H9 (cell line): ENCODE measurements at regions not wholly inside any gene's neighbourhood (a gene's known extent, or its start where the extent isn't known, plus 50 kb on each side); places are given as distances from the start of the nearest gene placed in this dataset.

Experiments used
- DNase-seq: peaks from one replicate; pipeline ENCODE4 v3.0.0-alpha.2; 2017
- H2AFZ ChIP-seq: one replicate; pipeline ENCODE4 v1.6.1; 2013; ENCODE audit warnings: mild to moderate bottlenecking, low read length, control low read depth, moderate library complexity
- H2AK5ac ChIP-seq: 2 replicates; pipeline ENCODE4 v1.6.1; 2013; ENCODE audit warnings: low read length, control low read depth, mixed read lengths; ENCODE audit not compliant: insufficient read length
- H2BK120ac ChIP-seq: one replicate; pipeline ENCODE4 v1.6.1; 2013; ENCODE audit warnings: low read depth, mild to moderate bottlenecking, low read length, control low read depth, inconsistent platforms; ENCODE audit not compliant: poor library complexity, severe bottlenecking
- H2BK12ac ChIP-seq: 2 replicates; pipeline ENCODE4 v1.6.1; 2013; ENCODE audit warnings: low read length, control low read depth, mixed read lengths, low read depth; ENCODE audit not compliant: insufficient read length
- H2BK15ac ChIP-seq: 2 replicates; pipeline ENCODE4 v1.6.1; 2013; ENCODE audit warnings: low read depth, low read length, control low read depth
- H2BK20ac ChIP-seq: one replicate; pipeline ENCODE4 v1.6.1; 2013; ENCODE audit warnings: low read depth, mild to moderate bottlenecking, low read length, control low read depth, inconsistent platforms; ENCODE audit not compliant: poor library complexity, severe bottlenecking
- H2BK5ac ChIP-seq: 2 replicates; pipeline ENCODE4 v1.6.1; 2013; ENCODE audit warnings: low read length, control low read depth, mixed read lengths; ENCODE audit not compliant: insufficient read length
- H3K14ac ChIP-seq: 2 replicates; pipeline ENCODE4 v1.6.1; 2013; ENCODE audit warnings: low read length, control low read depth; ENCODE audit not compliant: insufficient read depth
- H3K18ac ChIP-seq: 2 replicates; pipeline ENCODE4 v1.6.1; 2013; ENCODE audit warnings: low read depth, mild to moderate bottlenecking, mixed read lengths, low read length, control low read depth; ENCODE audit not compliant: insufficient read length
- H3K23ac ChIP-seq: 2 replicates; pipeline ENCODE4 v1.6.1; 2013; ENCODE audit warnings: low read length, control low read depth, mixed read lengths, low read depth; ENCODE audit not compliant: insufficient read length
- H3K23me2 ChIP-seq: 2 replicates; pipeline ENCODE4 v1.6.1; 2013; ENCODE audit warnings: low read depth, mild to moderate bottlenecking, mixed read lengths, low read length, control low read depth; ENCODE audit not compliant: insufficient read length, poor library complexity, severe bottlenecking
- H3K27ac ChIP-seq: 2 replicates; pipeline ENCODE4 v1.5.1; 2013; ENCODE audit warnings: low read length, control low read depth, mixed read lengths, low read depth; ENCODE audit not compliant: insufficient read length
- H3K27me3 ChIP-seq: 2 replicates; pipeline ENCODE4 v1.6.1; 2013; ENCODE audit warnings: low read length, control low read depth, inconsistent platforms; ENCODE audit not compliant: insufficient read depth
- H3K4ac ChIP-seq: 2 replicates; pipeline ENCODE4 v1.6.1; 2013; ENCODE audit warnings: low read depth, mild to moderate bottlenecking, control low read depth, inconsistent platforms, low read length, moderate library complexity
- H3K4me1 ChIP-seq: 2 replicates; pipeline ENCODE4 v1.6.1; 2013; ENCODE audit warnings: low read length, control low read depth, inconsistent platforms; ENCODE audit not compliant: insufficient read depth
- H3K4me2 ChIP-seq: 2 replicates; pipeline ENCODE4 v1.6.1; 2013; ENCODE audit warnings: low read length, control low read depth, mixed read lengths; ENCODE audit not compliant: insufficient read length, insufficient read depth
- H3K56ac ChIP-seq: 2 replicates; pipeline ENCODE4 v1.6.1; 2013; ENCODE audit warnings: low read depth, mild to moderate bottlenecking, mixed read lengths, low read length, control low read depth; ENCODE audit not compliant: insufficient read length
- H3K79me1 ChIP-seq: 2 replicates; pipeline ENCODE4 v1.6.1; 2013; ENCODE audit warnings: low read depth, mild to moderate bottlenecking, moderate library complexity, low read length, control low read depth, inconsistent platforms; ENCODE audit not compliant: insufficient read depth, poor library complexity, severe bottlenecking
- H3K79me2 ChIP-seq: 2 replicates; pipeline ENCODE4 v1.6.1; 2013; ENCODE audit warnings: low read length, control low read depth, inconsistent platforms; ENCODE audit not compliant: insufficient read depth
- H3K9ac ChIP-seq: 2 replicates; pipeline ENCODE4 v1.6.1; 2013; ENCODE audit warnings: low read length, control low read depth, mixed read lengths; ENCODE audit not compliant: insufficient read length; ENCODE audit errors: extremely low read depth
- H3K9me3 ChIP-seq: one replicate; pipeline ENCODE4 v1.6.1; 2013; ENCODE audit warnings: low read depth, low read length, inconsistent platforms; ENCODE audit not compliant: control insufficient read depth
- H3T11ph ChIP-seq: one replicate; pipeline ENCODE4 v1.6.1; 2013; ENCODE audit warnings: mild to moderate bottlenecking, low read length, control low read depth, inconsistent platforms
- H4K20me1 ChIP-seq: one replicate; pipeline ENCODE4 v1.6.1; 2013; ENCODE audit not compliant: control insufficient read depth, insufficient read length, insufficient read depth
- H4K5ac ChIP-seq: 2 replicates; pipeline ENCODE4 v1.6.1; 2013; ENCODE audit warnings: low read depth, mild to moderate bottlenecking, mixed read lengths, low read length, control low read depth; ENCODE audit not compliant: insufficient read length
- H4K8ac ChIP-seq: replicated peaks from 2 replicates; pipeline ENCODE4 v1.6.1; 2013; ENCODE audit warnings: low read length, control low read depth, mixed read lengths, low read depth; ENCODE audit not compliant: insufficient read length
- H4K91ac ChIP-seq: 2 replicates; pipeline ENCODE4 v1.6.1; 2013; ENCODE audit warnings: low read depth, mild to moderate bottlenecking, moderate library complexity, mixed read lengths, low read length, control low read depth; ENCODE audit not compliant: insufficient read length
- H3K27ac Mint-ChIP-seq, 3 experiments: 2 replicates in 2 of 3; 3 replicates in 1 of 3; pipeline ENCODE4 v1.8.0; 2020 to 2021; ENCODE audit warnings: mixed read lengths in 3 of 3, mild to moderate bottlenecking in 1 of 3, moderate library complexity in 1 of 3
- H3K27me3 Mint-ChIP-seq: 2 replicates; pipeline ENCODE4 v1.8.0; 2021; ENCODE audit warnings: low read depth, mild to moderate bottlenecking, moderate library complexity, mixed read lengths
- H3K36me3 Mint-ChIP-seq, 3 experiments: 2 replicates in 2 of 3; 3 replicates in 1 of 3; pipeline ENCODE4 v1.8.0; 2020 to 2021; ENCODE audit warnings: low read depth in 3 of 3, mixed read lengths in 3 of 3; ENCODE audit not compliant: insufficient read depth in 1 of 3
- H3K4me1 Mint-ChIP-seq, 2 experiments: 2 replicates each; pipeline ENCODE4 v1.8.0; 2020; ENCODE audit warnings: mixed read lengths in 2 of 2
- H3K4me3 Mint-ChIP-seq, 2 experiments: 2 replicates in 1 of 2; 3 replicates in 1 of 2; pipeline ENCODE4 v1.8.0; 2020 to 2021; ENCODE audit warnings: mild to moderate bottlenecking in 2 of 2, mixed read lengths in 2 of 2, moderate library complexity in 1 of 2
- H3K9me3 Mint-ChIP-seq, 2 experiments: 2 replicates in 1 of 2; 3 replicates in 1 of 2; pipeline ENCODE4 v1.8.0; 2020; ENCODE audit warnings: mild to moderate bottlenecking in 2 of 2, mixed read lengths in 2 of 2, moderate library complexity in 1 of 2
- CTCF ChIP-seq: fragments of 200-600 bp; sonication (generic); conservative IDR thresholded peaks from 3 replicates; pipeline ENCODE4 v1.8.0; 2021; ENCODE audit warnings: antibody characterized with exemption, mild to moderate bottlenecking
- WGBS: extraction: QIAGEN DNeasy Blood & Tissue Kit; methylation state at CpG from one replicate; pipeline ENCODE4 v1.1.7; 2013; ENCODE audit warnings: missing lambda C conversion rate, low lambda C conversion rate, mixed read lengths; ENCODE audit not compliant: insufficient read length; ENCODE audit errors: extremely low coverage; 5-methylcytosine and 5-hydroxymethylcytosine counted together

DNA sequence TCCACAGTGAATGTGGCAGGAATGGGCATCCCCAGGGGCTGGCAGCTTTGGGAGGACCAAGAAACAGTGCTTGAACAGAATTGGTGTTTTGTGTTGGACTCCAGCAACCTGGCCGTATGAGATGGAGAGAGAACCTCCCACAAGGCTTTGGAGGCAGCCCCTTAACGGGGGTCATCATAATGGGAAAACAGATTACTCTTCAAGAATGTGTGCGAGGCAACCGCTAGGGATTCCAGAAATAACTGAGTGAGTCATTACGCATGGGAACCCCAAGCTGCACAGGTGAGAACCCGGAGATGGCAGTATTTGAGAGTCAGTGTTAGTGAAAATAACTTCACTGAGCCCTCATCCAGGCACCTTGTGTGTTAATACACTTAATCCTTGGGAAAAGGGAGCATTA lies 567.8 kb upstream of the TBX3 start:
- Histone ChIP-seq H3K4ac (no peak overlapping the region), H3T11ph (no peak overlapping the region), H2BK12ac (no peak overlapping the region), H3K9ac (no peak overlapping the region), H3K18ac (no peak overlapping the region), H3K27me3 (no peaks in the 10 kb centered on the region), H2AFZ (no peak overlapping the region), H3K27ac (no peak overlapping the region), H4K5ac (no peak overlapping the region), H4K20me1 (no peaks in the 10 kb centered on the region), H3K4me1 (no peaks in the 10 kb centered on the region; the same call in 1 of the 2 replicates), H2BK120ac (no peak overlapping the region), H3K56ac (no peak overlapping the region), H3K9me3 (no peaks in the 10 kb centered on the region), H3K79me1 (no peaks in the 10 kb centered on the region), H4K8ac (no peak overlapping the region), H3K14ac (no peak overlapping the region), H2AK5ac (no peak overlapping the region), H3K23ac (no peak overlapping the region), H2BK20ac (no peak overlapping the region), H3K79me2 (no peaks in the 10 kb centered on the region), H2BK15ac (no peak overlapping the region), H2BK5ac (no peak overlapping the region), H3K4me2 (no peak overlapping the region), H3K23me2 (no peaks in the 10 kb centered on the region), H4K91ac (no peak overlapping the region)
- Mint-ChIP-seq H3K27me3 (peaks cover 12% of the 10 kb centered on the region), H3K9me3 (peaks cover 5 to 8% of the 10 kb centered on the region in 2 experiments), H3K36me3 (peaks cover 0 to 6% (median 3%) of the 10 kb centered on the region in 3 experiments; a peak in 4 of 7 replicates), H3K27ac (no peak overlapping the region), H3K4me3 (no peak overlapping the region), H3K4me1 (peaks cover 8 to 14% of the 10 kb centered on the region in 2 experiments)
- DNase-seq, result no peak
- WGBS, result no CpG with 5 or more reads among the region's 6 CpGs
- TF ChIP-seq CTCF, result no peak
